SK-N-SH treated with all-trans-retinoic acid at 6 μM for 48 hours (cell line): ENCODE measurements at regions not wholly inside any gene's neighbourhood (a gene's known extent, or its start where the extent isn't known, plus 50 kb on each side); places are given as distances from the start of the nearest gene placed in this dataset.

ENCODE experiments used
- ATAC-seq: fragments of 200-7000 bp; cut with Tn5 transposase; 3 replicates; pipeline ENCODE4 v1.9.1; 2020; ENCODE audit warnings: mild to moderate bottlenecking, moderate library complexity
- BACH2 ChIP-seq: fragments of 250-450 bp; sonication (Bioruptor Pico); IDR thresholded peaks from 2 replicates; pipeline ENCODE4 v1.9.0; 2021; ENCODE audit warnings: mild to moderate bottlenecking, borderline replicate concordance
- CSDC2 ChIP-seq: fragments of 250-450 bp; sonication (Bioruptor Pico); IDR thresholded peaks from 2 replicates; pipeline ENCODE4 v1.5.0; 2020; ENCODE audit warnings: mild to moderate bottlenecking, moderate library complexity
- GLIS3 ChIP-seq: fragments of 250-450 bp; sonication (Bioruptor Pico); IDR thresholded peaks from 2 replicates; pipeline ENCODE4 v1.5.0; 2020; ENCODE audit warnings: mild to moderate bottlenecking, moderate library complexity
- ISL1 ChIP-seq: fragments of 250-450 bp; sonication (Bioruptor Pico); IDR thresholded peaks from 2 replicates; pipeline ENCODE4 v2.1.2; 2022; ENCODE audit warnings: mild to moderate bottlenecking, moderate library complexity
- PPARA ChIP-seq: fragments of 250-450 bp; sonication (Bioruptor Pico); IDR thresholded peaks from 2 replicates; pipeline ENCODE4 v1.5.0; 2020; ENCODE audit warnings: mild to moderate bottlenecking, borderline replicate concordance
- SNAI2 ChIP-seq: fragments of 250-450 bp; sonication (Bioruptor Pico); IDR thresholded peaks from 2 replicates; pipeline ENCODE4 v1.5.0; 2020; ENCODE audit warnings: mild to moderate bottlenecking, moderate library complexity
- TCF4 ChIP-seq: fragments of 250-450 bp; sonication (Bioruptor Pico); IDR thresholded peaks from 2 replicates; pipeline ENCODE4 v1.8.0; 2021; ENCODE audit warnings: mild to moderate bottlenecking, moderate library complexity, borderline replicate concordance
- TOX ChIP-seq: fragments of 250-450 bp; sonication (Bioruptor Pico); IDR thresholded peaks from 2 replicates; pipeline ENCODE4 v1.8.0; 2021; ENCODE audit warnings: mild to moderate bottlenecking, moderate library complexity, borderline replicate concordance
- ZC3H10 ChIP-seq: fragments of 250-450 bp; sonication (Bioruptor Pico); IDR thresholded peaks from 2 replicates; pipeline ENCODE4 v1.5.1; 2021; ENCODE audit warnings: mild to moderate bottlenecking, moderate library complexity
- ZFP3 ChIP-seq: fragments of 250-450 bp; sonication (Bioruptor Pico); IDR thresholded peaks from 2 replicates; pipeline ENCODE4 v1.5.0; 2020; ENCODE audit warnings: mild to moderate bottlenecking, moderate library complexity
- ZFP30 ChIP-seq: fragments of 450-650 bp; formaldehyde crosslinking; IDR thresholded peaks from 2 replicates; pipeline ENCODE4 v1.5.0; 2022; ENCODE audit warnings: mild to moderate bottlenecking, moderate library complexity
- ZNF565 ChIP-seq: fragments of 450-650 bp; formaldehyde crosslinking; conservative IDR thresholded peaks from 2 replicates; pipeline ENCODE4 v1.5.0; 2020; ENCODE audit warnings: low read depth, mild to moderate bottlenecking, moderate library complexity
- ZNF8 ChIP-seq: fragments of 450-650 bp; formaldehyde crosslinking; IDR thresholded peaks from 2 replicates; pipeline ENCODE4 v1.5.0; 2020; ENCODE audit warnings: mild to moderate bottlenecking, moderate library complexity
- TF ChIP-seq, protein P1 (sequence below): fragments of 250-450 bp; sonication (Bioruptor Pico); IDR thresholded peaks from 2 replicates; pipeline ENCODE4 v1.8.0; 2021; ENCODE audit warnings: low read depth, mild to moderate bottlenecking, moderate library complexity, borderline replicate concordance
- TF ChIP-seq, protein P2 (sequence below): fragments of 250-450 bp; sonication (Bioruptor Pico); IDR thresholded peaks from 2 replicates; pipeline ENCODE4 v1.8.0; 2020; ENCODE audit warnings: mild to moderate bottlenecking, moderate library complexity, borderline replicate concordance
- TF ChIP-seq, protein P3 (sequence below): fragments of 250-450 bp; sonication (Bioruptor Pico); IDR thresholded peaks from 2 replicates; pipeline ENCODE4 v1.5.1; 2021; ENCODE audit warnings: mild to moderate bottlenecking, moderate library complexity
- TF ChIP-seq, protein P4 (sequence below): fragments of 250-450 bp; sonication (Bioruptor Pico); IDR thresholded peaks from 2 replicates; pipeline ENCODE4 v1.5.1; 2020; ENCODE audit warnings: low read depth, mild to moderate bottlenecking, moderate library complexity
- TF ChIP-seq, protein P5 (sequence below): fragments of 250-450 bp; sonication (Bioruptor Pico); IDR thresholded peaks from 2 replicates; pipeline ENCODE4 v1.5.0; 2020; ENCODE audit warnings: mild to moderate bottlenecking, moderate library complexity

GRCh38 chr16:85297881-85298280 is 185.6 kb upstream of the CIBAR2 start:
- no peak for TF ChIP-seq BACH2 (CRISPR knock-in tag)
- no peak for TF ChIP-seq ZNF565 (CRISPR knock-in tag)
- no peak for ATAC-seq

DNA sequence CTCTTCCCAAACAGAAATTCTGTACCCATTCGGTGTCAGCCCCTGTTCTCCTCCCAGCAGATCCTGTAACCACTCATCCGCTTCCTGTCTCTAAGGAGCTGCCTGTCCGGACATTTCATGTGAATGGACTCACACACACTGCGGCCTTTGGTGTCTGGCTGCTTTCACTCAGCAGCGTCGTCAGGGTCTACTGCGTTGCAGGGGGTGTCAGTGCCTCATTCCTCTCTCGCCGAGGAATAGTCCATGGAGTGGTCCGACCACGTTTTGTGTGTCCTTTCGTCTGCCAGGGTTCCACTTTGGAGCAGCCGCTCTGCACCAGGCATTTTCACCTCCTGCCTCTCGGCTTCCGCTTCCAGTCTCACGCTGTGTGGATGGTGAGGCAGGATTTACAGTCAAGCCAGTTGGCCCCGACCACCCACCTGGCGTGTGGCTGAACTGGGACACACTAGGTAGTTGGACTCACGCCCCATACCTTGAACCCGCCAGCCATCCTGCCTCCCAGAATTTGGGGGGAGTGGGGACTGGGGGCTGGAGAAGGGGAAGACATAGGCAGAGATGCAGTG is 188.2 kb upstream of the CIBAR2 start:
- no peak for ATAC-seq
- TF ChIP-seq, protein P1, sequence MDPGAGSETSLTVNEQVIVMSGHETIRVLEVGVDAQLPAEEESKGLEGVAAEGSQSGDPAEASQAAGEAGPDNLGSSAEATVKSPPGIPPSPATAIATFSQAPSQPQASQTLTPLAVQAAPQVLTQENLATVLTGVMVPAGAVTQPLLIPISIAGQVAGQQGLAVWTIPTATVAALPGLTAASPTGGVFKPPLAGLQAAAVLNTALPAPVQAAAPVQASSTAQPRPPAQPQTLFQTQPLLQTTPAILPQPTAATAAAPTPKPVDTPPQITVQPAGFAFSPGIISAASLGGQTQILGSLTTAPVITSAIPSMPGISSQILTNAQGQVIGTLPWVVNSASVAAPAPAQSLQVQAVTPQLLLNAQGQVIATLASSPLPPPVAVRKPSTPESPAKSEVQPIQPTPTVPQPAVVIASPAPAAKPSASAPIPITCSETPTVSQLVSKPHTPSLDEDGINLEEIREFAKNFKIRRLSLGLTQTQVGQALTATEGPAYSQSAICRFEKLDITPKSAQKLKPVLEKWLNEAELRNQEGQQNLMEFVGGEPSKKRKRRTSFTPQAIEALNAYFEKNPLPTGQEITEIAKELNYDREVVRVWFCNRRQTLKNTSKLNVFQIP (CRISPR knock-in tag): no peak
- TF ChIP-seq TOX (CRISPR knock-in tag) (no peak), ZFP30 (no peak), BACH2 (CRISPR knock-in tag) (no peak), ZC3H10 (CRISPR knock-in tag) (no peak), CSDC2 (CRISPR knock-in tag) (no peak), ISL1 (CRISPR knock-in tag) (no peak), ZNF565 (CRISPR knock-in tag) (no peak), ZFP3 (CRISPR knock-in tag) (no peak), GLIS3 (CRISPR knock-in tag) (no peak), TCF4 (CRISPR knock-in tag) (no peak), ZNF8 (CRISPR knock-in tag) (no peak)
- TF ChIP-seq, protein P2, sequence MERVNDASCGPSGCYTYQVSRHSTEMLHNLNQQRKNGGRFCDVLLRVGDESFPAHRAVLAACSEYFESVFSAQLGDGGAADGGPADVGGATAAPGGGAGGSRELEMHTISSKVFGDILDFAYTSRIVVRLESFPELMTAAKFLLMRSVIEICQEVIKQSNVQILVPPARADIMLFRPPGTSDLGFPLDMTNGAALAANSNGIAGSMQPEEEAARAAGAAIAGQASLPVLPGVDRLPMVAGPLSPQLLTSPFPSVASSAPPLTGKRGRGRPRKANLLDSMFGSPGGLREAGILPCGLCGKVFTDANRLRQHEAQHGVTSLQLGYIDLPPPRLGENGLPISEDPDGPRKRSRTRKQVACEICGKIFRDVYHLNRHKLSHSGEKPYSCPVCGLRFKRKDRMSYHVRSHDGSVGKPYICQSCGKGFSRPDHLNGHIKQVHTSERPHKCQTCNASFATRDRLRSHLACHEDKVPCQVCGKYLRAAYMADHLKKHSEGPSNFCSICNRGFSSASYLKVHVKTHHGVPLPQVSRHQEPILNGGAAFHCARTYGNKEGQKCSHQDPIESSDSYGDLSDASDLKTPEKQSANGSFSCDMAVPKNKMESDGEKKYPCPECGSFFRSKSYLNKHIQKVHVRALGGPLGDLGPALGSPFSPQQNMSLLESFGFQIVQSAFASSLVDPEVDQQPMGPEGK (CRISPR knock-in tag): no peak
- TF ChIP-seq, protein P3, sequence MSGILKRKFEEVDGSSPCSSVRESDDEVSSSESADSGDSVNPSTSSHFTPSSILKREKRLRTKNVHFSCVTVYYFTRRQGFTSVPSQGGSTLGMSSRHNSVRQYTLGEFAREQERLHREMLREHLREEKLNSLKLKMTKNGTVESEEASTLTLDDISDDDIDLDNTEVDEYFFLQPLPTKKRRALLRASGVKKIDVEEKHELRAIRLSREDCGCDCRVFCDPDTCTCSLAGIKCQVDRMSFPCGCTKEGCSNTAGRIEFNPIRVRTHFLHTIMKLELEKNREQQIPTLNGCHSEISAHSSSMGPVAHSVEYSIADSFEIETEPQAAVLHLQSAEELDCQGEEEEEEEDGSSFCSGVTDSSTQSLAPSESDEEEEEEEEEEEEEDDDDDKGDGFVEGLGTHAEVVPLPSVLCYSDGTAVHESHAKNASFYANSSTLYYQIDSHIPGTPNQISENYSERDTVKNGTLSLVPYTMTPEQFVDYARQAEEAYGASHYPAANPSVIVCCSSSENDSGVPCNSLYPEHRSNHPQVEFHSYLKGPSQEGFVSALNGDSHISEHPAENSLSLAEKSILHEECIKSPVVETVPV: no peak
- TF ChIP-seq, protein P4, sequence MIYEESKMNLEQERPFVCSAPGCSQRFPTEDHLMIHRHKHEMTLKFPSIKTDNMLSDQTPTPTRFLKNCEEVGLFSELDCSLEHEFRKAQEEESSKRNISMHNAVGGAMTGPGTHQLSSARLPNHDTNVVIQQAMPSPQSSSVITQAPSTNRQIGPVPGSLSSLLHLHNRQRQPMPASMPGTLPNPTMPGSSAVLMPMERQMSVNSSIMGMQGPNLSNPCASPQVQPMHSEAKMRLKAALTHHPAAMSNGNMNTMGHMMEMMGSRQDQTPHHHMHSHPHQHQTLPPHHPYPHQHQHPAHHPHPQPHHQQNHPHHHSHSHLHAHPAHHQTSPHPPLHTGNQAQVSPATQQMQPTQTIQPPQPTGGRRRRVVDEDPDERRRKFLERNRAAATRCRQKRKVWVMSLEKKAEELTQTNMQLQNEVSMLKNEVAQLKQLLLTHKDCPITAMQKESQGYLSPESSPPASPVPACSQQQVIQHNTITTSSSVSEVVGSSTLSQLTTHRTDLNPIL (CRISPR knock-in tag): no peak

GRCh38 chr16:85301231-85301630 is 189.0 kb upstream of the CIBAR2 start:
- TF ChIP-seq PPARA (CRISPR knock-in tag) (no peak), ZFP3 (CRISPR knock-in tag) (no peak), BACH2 (CRISPR knock-in tag) (no peak), GLIS3 (CRISPR knock-in tag) (no peak), ZFP30 (no peak)
- TF ChIP-seq, protein P5, sequence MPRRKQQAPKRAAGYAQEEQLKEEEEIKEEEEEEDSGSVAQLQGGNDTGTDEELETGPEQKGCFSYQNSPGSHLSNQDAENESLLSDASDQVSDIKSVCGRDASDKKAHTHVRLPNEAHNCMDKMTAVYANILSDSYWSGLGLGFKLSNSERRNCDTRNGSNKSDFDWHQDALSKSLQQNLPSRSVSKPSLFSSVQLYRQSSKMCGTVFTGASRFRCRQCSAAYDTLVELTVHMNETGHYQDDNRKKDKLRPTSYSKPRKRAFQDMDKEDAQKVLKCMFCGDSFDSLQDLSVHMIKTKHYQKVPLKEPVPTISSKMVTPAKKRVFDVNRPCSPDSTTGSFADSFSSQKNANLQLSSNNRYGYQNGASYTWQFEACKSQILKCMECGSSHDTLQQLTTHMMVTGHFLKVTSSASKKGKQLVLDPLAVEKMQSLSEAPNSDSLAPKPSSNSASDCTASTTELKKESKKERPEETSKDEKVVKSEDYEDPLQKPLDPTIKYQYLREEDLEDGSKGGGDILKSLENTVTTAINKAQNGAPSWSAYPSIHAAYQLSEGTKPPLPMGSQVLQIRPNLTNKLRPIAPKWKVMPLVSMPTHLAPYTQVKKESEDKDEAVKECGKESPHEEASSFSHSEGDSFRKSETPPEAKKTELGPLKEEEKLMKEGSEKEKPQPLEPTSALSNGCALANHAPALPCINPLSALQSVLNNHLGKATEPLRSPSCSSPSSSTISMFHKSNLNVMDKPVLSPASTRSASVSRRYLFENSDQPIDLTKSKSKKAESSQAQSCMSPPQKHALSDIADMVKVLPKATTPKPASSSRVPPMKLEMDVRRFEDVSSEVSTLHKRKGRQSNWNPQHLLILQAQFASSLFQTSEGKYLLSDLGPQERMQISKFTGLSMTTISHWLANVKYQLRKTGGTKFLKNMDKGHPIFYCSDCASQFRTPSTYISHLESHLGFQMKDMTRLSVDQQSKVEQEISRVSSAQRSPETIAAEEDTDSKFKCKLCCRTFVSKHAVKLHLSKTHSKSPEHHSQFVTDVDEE: no peak
- ATAC-seq: no peak

GRCh38 chr16:85302018-85302847 is 190.0 kb upstream of the CIBAR2 start:
- no peak for ATAC-seq
- TF ChIP-seq, protein P1 (CRISPR knock-in tag): no peak
- no peak for TF ChIP-seq SNAI2 (CRISPR knock-in tag)
- no peak for TF ChIP-seq BACH2 (CRISPR knock-in tag)
- TF ChIP-seq PPARA (CRISPR knock-in tag): no peak
- TF ChIP-seq, protein P2 (CRISPR knock-in tag): no peak
